Breast epithelium (tissue), 4 donors: ENCODE measurements at regions not wholly inside any gene's neighbourhood (a gene's known extent, or its start where the extent isn't known, plus 50 kb on each side); places are given as distances from the start of the nearest gene placed in this dataset.

Source experiments
- DNase-seq, 2 donors: peaks; one replicate each; pipeline ENCODE4 v3.0.0-alpha.2; 2019; ENCODE audit warnings: low spot score in 2 of 2
- H3K27ac ChIP-seq, 2 donors: fragments of 200-600 bp; sonication (generic) in 1 of 2; one replicate each; pipeline ENCODE4 v1.5.1; 2016 to 2019; ENCODE audit warnings: mild to moderate bottlenecking in 1 of 2
- H3K27me3 ChIP-seq, 2 donors: fragments of 200-600 bp; sonication (generic) in 1 of 2; one replicate each; pipeline versions ENCODE4 v1.5.1 to v1.6.0; 2017 to 2019; ENCODE audit warnings: control low read depth in 1 of 2, mild to moderate bottlenecking in 1 of 2
- H3K36me3 ChIP-seq: fragments of 200-600 bp; one replicate; pipeline ENCODE4 v1.5.1; 2019
- H3K4me1 ChIP-seq, 2 donors: fragments of 200-600 bp; sonication (generic); one replicate each; pipeline ENCODE4 v1.5.1; 2016 to 2019; ENCODE audit warnings: control low read depth in 1 of 2
- H3K4me3 ChIP-seq, 3 donors: fragments of 200-600 bp; sonication (generic); 1 replicate in 2 of 3; 2 replicates in 1 of 3; pipeline ENCODE4 v1.5.1; 2016 to 2019; ENCODE audit warnings: mild to moderate bottlenecking in 3 of 3, moderate library complexity in 2 of 3
- H3K9me3 ChIP-seq, 2 donors: fragments of 200-600 bp; sonication (generic) in 1 of 2; one replicate each; pipeline ENCODE4 v1.5.1; 2016 to 2019; ENCODE audit warnings: control low read depth in 1 of 2
- CTCF ChIP-seq, 3 donors: fragments of 450-650 bp; IDR thresholded peaks; one replicate each; pipeline ENCODE4 v1.5.1; 2016 to 2017; ENCODE audit warnings: antibody characterized with exemption in 3 of 3, mild to moderate bottlenecking in 3 of 3, moderate library complexity in 3 of 3
- POLR2A ChIP-seq: fragments of 450-650 bp; IDR thresholded peaks from one replicate; pipeline ENCODE4 v1.6.1; 2016; ENCODE audit warnings: antibody characterized with exemption, mild to moderate bottlenecking, moderate library complexity
- POLR2AphosphoS5 ChIP-seq, 3 donors: sonication (generic); formaldehyde crosslinking; IDR thresholded peaks; one replicate each; pipeline ENCODE4 v1.6.1; 2017; ENCODE audit warnings: antibody characterized with exemption in 3 of 3
- intact Hi-C: fragments of 100-400 bp; cut with DNase I; formaldehyde crosslinking; loops from one replicate; pipeline ENCODE4 v1.15.1; 2023; ENCODE audit warnings: low total_unique reads

- no peak for DNase-seq
- peak overlapping the region in 1 of 2 donors; percentile 45 for H3K27ac ChIP-seq
- no peak for TF ChIP-seq POLR2A
- no peak for TF ChIP-seq CTCF (IDR thresholded peaks at IDR 0.05)
- no peak for TF ChIP-seq POLR2AphosphoS5 (IDR thresholded peaks at IDR 0.05)
- intact Hi-C loops, result no loop called here
- H3K4me1 ChIP-seq, result no peaks in the 10 kb centered on the region
- no peaks in the 10 kb centered on the region for H3K9me3 ChIP-seq
- no peak overlapping the region for H3K4me3 ChIP-seq
- H3K36me3 ChIP-seq, result no peaks in the 10 kb centered on the region
- no peaks in the 10 kb centered on the region for H3K27me3 ChIP-seq
These were observed 249.4 kb upstream of the TPM1 start for GRCh38 chr15:62792986-62793751.

- DNase-seq, result no peak
- H3K36me3 ChIP-seq, result no peaks in the 10 kb centered on the region
- TF ChIP-seq POLR2A, result no peak
- TF ChIP-seq POLR2AphosphoS5 (IDR thresholded peaks at IDR 0.05), result no peak
- no peak for TF ChIP-seq CTCF (IDR thresholded peaks at IDR 0.05)
- H3K4me1 ChIP-seq, result no peaks in the 10 kb centered on the region
- no peak overlapping the region for H3K4me3 ChIP-seq
- H3K27ac ChIP-seq, result peak overlapping the region; percentile 39 to 45
- no peaks in the 10 kb centered on the region for H3K9me3 ChIP-seq
- no peaks in the 10 kb centered on the region for H3K27me3 ChIP-seq
- intact Hi-C loops, result no loop called here
These were observed 248.8 kb upstream of the TPM1 start for GRCh38 chr15:62793752-62794144.

- intact Hi-C loops, result no loop called here
- DNase-seq, result no peak
- Histone ChIP-seq H3K36me3 (no peaks in the 10 kb centered on the region), H3K27me3 (no peaks in the 10 kb centered on the region), H3K4me1 (no peaks in the 10 kb centered on the region), H3K4me3 (no peak overlapping the region), H3K9me3 (no peaks in the 10 kb centered on the region), H3K27ac (no peak overlapping the region)
- TF ChIP-seq CTCF (IDR thresholded peaks at IDR 0.05), result no peak
- TF ChIP-seq POLR2AphosphoS5 (IDR thresholded peaks at IDR 0.05), result no peak
- TF ChIP-seq POLR2A, result no peak
These were observed 247.4 kb upstream of the TPM1 start for GRCh38 chr15:62795171-62795570.

GRCh38 chr15:62795700-62796695 is 246.5 kb upstream of the TPM1 start:
- Histone ChIP-seq H3K4me1 (no peaks in the 10 kb centered on the region), H3K4me3 (no peak overlapping the region), H3K27me3 (no peaks in the 10 kb centered on the region), H3K27ac (no peak overlapping the region), H3K36me3 (no peaks in the 10 kb centered on the region), H3K9me3 (no peaks in the 10 kb centered on the region)
- intact Hi-C loops, result no loop called here
- no peak for DNase-seq
- TF ChIP-seq POLR2AphosphoS5 (IDR thresholded peaks at IDR 0.05) (no peak), CTCF (IDR thresholded peaks at IDR 0.05) (no peak), POLR2A (no peak)

- intact Hi-C loops, result no loop called here
These were observed 245.4 kb upstream of the TPM1 start for GRCh38 chr15:62797171-62797570.

More at GRCh38 chr15:62797171-62797570, 245.4 kb upstream of the TPM1 start:
- H3K36me3 ChIP-seq, result no peaks in the 10 kb centered on the region
- no peak for DNase-seq
- TF ChIP-seq POLR2AphosphoS5 (IDR thresholded peaks at IDR 0.05), result no peak
- no peak for TF ChIP-seq CTCF (IDR thresholded peaks at IDR 0.05)
- no peak for TF ChIP-seq POLR2A
- no peaks in the 10 kb centered on the region for H3K27me3 ChIP-seq
- H3K27ac ChIP-seq, result no peak overlapping the region
- H3K9me3 ChIP-seq, result no peaks in the 10 kb centered on the region
- H3K4me1 ChIP-seq, result no peaks in the 10 kb centered on the region
- H3K4me3 ChIP-seq, result no peak overlapping the region
